ENCODE measurements at regions not wholly inside any gene's neighbourhood (a gene's known extent, or its start where the extent isn't known, plus 50 kb on each side); places are given as distances from the start of the nearest gene placed in this dataset.
"Not testable (repeated sequence)": the region's sequence is repeated elsewhere in the genome, so short reads cannot be mapped to it uniquely, and the experiment has no call there.

DNA sequence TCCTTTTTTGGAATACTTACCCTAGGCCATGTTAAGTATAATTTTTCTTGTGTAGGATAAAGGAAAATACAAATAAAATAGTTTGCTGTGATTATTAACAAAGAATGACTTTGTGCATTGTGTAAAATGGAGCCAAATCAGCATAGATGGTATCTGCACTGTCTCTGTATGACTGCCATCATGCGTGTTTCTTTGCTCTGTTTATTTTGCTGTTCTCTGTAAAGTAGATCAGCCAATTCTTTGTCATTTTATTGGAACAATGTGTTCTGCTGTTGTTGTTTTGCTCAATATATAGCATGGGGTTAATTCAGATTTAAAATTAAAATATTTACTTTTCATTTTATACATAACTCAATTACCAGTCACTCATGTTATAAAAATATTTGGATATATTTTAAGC, 181.3 kb upstream of the UBE2E3 start:
- TF ChIP-seq, protein P1, sequence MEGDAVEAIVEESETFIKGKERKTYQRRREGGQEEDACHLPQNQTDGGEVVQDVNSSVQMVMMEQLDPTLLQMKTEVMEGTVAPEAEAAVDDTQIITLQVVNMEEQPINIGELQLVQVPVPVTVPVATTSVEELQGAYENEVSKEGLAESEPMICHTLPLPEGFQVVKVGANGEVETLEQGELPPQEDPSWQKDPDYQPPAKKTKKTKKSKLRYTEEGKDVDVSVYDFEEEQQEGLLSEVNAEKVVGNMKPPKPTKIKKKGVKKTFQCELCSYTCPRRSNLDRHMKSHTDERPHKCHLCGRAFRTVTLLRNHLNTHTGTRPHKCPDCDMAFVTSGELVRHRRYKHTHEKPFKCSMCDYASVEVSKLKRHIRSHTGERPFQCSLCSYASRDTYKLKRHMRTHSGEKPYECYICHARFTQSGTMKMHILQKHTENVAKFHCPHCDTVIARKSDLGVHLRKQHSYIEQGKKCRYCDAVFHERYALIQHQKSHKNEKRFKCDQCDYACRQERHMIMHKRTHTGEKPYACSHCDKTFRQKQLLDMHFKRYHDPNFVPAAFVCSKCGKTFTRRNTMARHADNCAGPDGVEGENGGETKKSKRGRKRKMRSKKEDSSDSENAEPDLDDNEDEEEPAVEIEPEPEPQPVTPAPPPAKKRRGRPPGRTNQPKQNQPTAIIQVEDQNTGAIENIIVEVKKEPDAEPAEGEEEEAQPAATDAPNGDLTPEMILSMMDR (conservative IDR thresholded peaks at IDR 0.05; ENCODE audit: low read depth, low read length): no peak
- DNase-seq (ENCODE audit: low read depth): no peak

DNA sequence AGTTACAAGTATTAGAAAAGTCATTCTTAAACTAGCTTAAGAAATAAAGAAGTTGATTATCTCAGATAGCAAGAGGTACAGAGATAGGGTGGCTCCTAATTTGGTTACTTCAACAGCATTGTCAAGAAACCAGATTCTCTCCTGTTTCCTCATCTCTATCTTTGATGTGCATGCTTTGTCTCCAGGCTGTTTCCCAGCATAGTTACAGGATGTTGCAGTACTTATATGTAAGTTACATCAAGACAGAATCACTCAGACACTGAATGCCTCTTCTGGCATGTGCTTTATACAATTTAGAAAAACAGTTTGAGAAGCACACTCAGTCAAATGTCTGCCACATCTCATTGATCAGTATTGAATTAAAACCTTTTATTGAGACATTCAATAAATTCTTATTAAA, 189.5 kb upstream of the UBE2E3 start:
- no peak overlapping the region for H3K4me3 ChIP-seq (ENCODE audit: low read length)
- DNase-seq (ENCODE audit: low read depth): no peak
- TF ChIP-seq, protein P1 (conservative IDR thresholded peaks at IDR 0.05; ENCODE audit: low read depth, low read length): no peak

More for the DNA sequence above, 181.3 kb upstream of the UBE2E3 start:
- H3K4me3 ChIP-seq (ENCODE audit: low read length): no peak overlapping the region

DNA sequence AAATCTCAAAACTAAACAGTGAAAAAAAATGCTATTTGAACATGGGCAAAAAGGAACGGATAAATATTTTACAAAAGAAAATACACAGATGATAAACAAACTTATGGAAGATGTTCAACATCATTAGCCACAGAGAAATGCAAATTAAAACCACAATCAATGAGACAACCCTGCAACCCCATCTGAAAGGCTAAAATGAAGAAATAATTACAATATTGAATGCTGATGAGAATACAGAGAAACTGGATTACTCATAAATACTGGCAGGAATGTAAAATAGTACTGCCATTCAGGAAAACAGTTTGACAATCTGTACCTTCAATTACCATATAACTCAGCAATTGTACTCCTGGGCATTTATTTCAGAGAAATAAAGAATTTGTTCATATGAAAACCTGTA, 193.1 kb upstream of the UBE2E3 start:
- no peak for DNase-seq (ENCODE audit: low read depth)
- TF ChIP-seq, protein P1 (conservative IDR thresholded peaks at IDR 0.05; ENCODE audit: low read depth, low read length): no peak
- H3K4me3 ChIP-seq (ENCODE audit: low read length): no peak overlapping the region

DNA sequence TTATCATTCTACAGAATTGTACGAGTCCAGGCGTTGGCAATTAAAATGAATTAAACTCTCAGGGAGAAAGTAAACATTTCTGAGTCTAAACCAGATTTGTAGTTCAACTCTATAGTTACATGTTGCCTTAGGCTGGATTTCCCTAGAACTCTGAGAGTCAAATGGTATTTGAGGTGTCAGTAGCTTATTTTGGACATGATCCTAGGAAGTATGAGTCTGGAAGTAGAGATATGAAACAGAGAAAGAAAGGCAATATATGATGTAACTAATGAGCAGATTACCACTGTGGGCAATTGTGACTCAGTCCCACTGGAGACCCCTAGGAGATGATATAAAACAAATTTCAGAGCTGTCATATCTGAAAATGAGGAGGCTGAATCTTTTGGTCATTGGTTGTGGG, 199.1 kb upstream of the UBE2E3 start:
- DNase-seq (ENCODE audit: low read depth): no peak
- no peak overlapping the region for H3K4me3 ChIP-seq (ENCODE audit: low read length)
- TF ChIP-seq, protein P1 (conservative IDR thresholded peaks at IDR 0.05; ENCODE audit: low read depth, low read length): no peak

DNA sequence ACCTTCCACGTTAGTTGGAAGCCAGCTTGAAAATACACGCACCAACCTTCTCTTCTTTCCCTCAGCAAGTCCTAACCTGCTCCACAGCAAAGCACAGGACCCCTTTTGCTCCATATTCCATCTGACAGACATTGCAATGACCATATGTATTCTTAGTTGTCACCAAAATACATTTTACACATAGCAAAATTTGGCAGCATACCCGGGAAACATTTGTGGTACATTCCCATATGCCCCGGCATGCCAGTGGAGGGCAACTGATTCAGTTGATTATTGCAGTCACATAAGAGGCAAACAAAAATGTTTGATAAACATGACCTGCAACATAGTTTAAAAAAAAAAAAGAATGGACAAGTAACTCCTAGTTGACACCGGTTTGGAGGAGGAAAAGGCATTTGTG, 202.1 kb upstream of the UBE2E3 start:
- H3K4me3 ChIP-seq (ENCODE audit: low read length): no peak overlapping the region
- TF ChIP-seq, protein P1 (conservative IDR thresholded peaks at IDR 0.05; ENCODE audit: low read depth, low read length): no peak
- DNase-seq (ENCODE audit: low read depth): no peak

DNA sequence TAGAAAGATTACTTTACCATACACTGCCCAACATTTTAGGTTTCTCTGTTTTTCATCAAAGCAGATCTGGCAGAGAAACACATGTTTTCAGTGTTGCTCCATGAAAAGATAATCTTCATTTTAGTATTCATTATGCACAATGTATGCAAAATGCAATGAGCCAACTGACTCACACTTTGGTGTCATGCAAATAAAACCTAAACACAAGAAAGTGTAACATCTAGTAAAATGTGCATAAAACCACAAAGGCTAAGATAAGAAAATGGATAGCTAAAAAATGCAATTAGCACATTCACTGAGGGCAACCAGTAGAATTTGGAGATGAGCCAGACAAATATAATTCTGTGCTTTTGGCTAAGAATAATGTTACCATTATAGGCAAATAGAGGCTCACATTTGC, 203.5 kb upstream of the UBE2E3 start:
- TF ChIP-seq, protein P1 (conservative IDR thresholded peaks at IDR 0.05; ENCODE audit: low read depth, low read length): no peak
- peak; percentile 49 for DNase-seq (ENCODE audit: low read depth)
- H3K4me3 ChIP-seq (ENCODE audit: low read length): no peak overlapping the region

DNA sequence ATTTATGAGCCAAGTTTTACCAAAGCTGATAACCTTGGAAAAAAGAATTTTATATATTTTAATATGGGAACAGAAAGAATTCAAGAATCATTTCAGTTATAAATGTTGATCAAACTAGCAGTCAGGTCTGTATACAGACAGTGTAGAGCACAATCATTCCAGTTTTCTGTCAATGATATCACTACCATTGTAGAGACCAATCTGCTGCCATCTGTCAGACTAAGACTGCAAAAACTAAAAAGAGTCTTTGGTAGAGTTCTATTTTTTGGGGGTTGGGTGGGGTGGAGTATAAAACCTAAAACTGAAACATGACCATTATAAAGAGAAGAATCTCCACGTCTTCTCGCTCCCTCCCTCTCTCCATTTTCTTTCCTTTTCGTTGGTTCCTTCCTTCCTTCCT, 204.7 kb upstream of the UBE2E3 start:
- no peak for DNase-seq (ENCODE audit: low read depth)

DNA sequence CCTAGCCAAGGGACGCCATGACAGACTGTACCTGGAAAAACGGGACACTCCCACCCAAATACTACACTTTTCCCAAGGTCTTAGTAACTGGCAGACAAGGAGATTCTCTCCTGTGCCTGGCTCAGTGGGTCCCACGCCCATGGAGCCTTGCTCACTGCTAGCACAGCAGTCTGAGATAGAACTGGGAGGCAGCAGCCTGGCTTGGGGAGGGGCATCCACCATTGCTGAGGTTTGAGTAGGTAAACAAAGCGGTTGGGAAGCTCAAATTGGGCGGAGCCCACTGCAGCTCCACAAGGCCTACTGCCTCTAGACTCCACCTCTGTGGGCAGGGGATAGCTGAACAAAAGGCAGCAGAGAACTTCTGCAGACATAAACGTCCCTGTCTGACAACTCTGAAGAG, 215.1 kb upstream of the UBE2E3 start:
- not testable (repeated sequence) for H3K4me3 ChIP-seq (ENCODE audit: low read length); DNase-seq (ENCODE audit: low read depth)

More for the DNA sequence above, 204.7 kb upstream of the UBE2E3 start:
- TF ChIP-seq, protein P1 (conservative IDR thresholded peaks at IDR 0.05; ENCODE audit: low read depth, low read length): no peak
- no peak overlapping the region for H3K4me3 ChIP-seq (ENCODE audit: low read length)

Data from retinal pigment epithelial cell (primary cell).